ENCODE measurements at regions not wholly inside any gene's neighbourhood (a gene's known extent, or its start where the extent isn't known, plus 50 kb on each side); places are given as distances from the start of the nearest gene placed in this dataset.

GRCh38 chr2:175612280-175612679 lies 389.8 kb downstream of the LNPK start:
- TF ChIP-seq, protein P1, sequence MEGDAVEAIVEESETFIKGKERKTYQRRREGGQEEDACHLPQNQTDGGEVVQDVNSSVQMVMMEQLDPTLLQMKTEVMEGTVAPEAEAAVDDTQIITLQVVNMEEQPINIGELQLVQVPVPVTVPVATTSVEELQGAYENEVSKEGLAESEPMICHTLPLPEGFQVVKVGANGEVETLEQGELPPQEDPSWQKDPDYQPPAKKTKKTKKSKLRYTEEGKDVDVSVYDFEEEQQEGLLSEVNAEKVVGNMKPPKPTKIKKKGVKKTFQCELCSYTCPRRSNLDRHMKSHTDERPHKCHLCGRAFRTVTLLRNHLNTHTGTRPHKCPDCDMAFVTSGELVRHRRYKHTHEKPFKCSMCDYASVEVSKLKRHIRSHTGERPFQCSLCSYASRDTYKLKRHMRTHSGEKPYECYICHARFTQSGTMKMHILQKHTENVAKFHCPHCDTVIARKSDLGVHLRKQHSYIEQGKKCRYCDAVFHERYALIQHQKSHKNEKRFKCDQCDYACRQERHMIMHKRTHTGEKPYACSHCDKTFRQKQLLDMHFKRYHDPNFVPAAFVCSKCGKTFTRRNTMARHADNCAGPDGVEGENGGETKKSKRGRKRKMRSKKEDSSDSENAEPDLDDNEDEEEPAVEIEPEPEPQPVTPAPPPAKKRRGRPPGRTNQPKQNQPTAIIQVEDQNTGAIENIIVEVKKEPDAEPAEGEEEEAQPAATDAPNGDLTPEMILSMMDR (conservative IDR thresholded peaks at IDR 0.05) = no peak
- no peak for TF ChIP-seq ZFX (IDR thresholded peaks at IDR 0.05)

Measured in C4-2B (cell line).